ENCODE measurements at regions not wholly inside any gene's neighbourhood (a gene's known extent, or its start where the extent isn't known, plus 50 kb on each side); places are given as distances from the start of the nearest gene placed in this dataset.

GRCh38 chr2:125867908-125868307, 788.0 kb upstream of the GYPC start:
- H3K4me1 ChIP-seq (ENCODE audit: control insufficient read depth in 3 of 3, insufficient read depth in 3 of 3, low read length in 3 of 3): no peaks in the 10 kb centered on the region
- H3K4me3 ChIP-seq (ENCODE audit: low read length in 3 of 3): no peak overlapping the region
- H3K27me3 ChIP-seq (ENCODE audit: control insufficient read depth in 3 of 3, insufficient read depth in 3 of 3, low read length in 3 of 3): no peaks in the 10 kb centered on the region
- peaks cover 0 to 3% (median 0%) of the 10 kb centered on the region in 3 donors for H3K9me3 ChIP-seq (ENCODE audit: control insufficient read depth in 3 of 3, low read length in 3 of 3)
- no peak overlapping the region for H3K9ac ChIP-seq (ENCODE audit: low read depth in 1 of 3, low read length in 3 of 3)
- no peaks in the 10 kb centered on the region for H3K36me3 ChIP-seq (ENCODE audit: control insufficient read depth in 3 of 3, insufficient read depth in 3 of 3, low read length in 3 of 3)
- no peak overlapping the region for H3K27ac ChIP-seq (ENCODE audit: low read depth, low read length)

- Histone ChIP-seq H3K4me3 (ENCODE audit: low read length in 3 of 3) (no peak overlapping the region), H3K4me1 (ENCODE audit: control insufficient read depth in 3 of 3, insufficient read depth in 3 of 3, low read length in 3 of 3) (no peaks in the 10 kb centered on the region), H3K27ac (ENCODE audit: low read depth, low read length) (no peak overlapping the region), H3K27me3 (ENCODE audit: control insufficient read depth in 3 of 3, insufficient read depth in 3 of 3, low read length in 3 of 3) (no peaks in the 10 kb centered on the region), H3K9me3 (ENCODE audit: control insufficient read depth in 3 of 3, low read length in 3 of 3) (peaks cover 0 to 3% (median 0%) of the 10 kb centered on the region in 3 donors), H3K9ac (ENCODE audit: low read depth in 1 of 3, low read length in 3 of 3) (no peak overlapping the region), H3K36me3 (ENCODE audit: control insufficient read depth in 3 of 3, insufficient read depth in 3 of 3, low read length in 3 of 3) (no peaks in the 10 kb centered on the region)
Measured at GRCh38 chr2:125870264-125870663, 785.7 kb upstream of the GYPC start.

DNA sequence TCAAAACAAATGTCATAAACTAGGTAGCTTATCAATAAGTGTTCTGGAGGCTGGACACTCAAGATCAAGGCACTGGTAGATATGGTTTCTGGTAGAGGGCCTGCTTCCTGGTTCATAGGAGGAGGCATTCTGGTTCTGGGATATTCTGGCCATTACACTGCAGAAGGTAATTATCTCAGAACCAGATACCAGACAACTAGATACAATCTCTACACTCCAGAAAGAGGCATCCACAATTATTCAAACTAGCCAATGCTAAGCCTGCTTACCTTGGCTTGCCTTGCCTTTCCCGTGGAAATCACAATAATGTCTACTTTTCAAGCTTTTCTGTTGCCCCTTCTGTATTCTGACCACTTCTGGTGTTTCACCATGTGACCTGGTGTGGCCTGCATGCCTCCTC, 785.2 kb upstream of the GYPC start:
- Histone ChIP-seq H3K9ac (ENCODE audit: low read depth in 1 of 3, low read length in 3 of 3) (no peak overlapping the region), H3K27me3 (ENCODE audit: control insufficient read depth in 3 of 3, insufficient read depth in 3 of 3, low read length in 3 of 3) (no peaks in the 10 kb centered on the region), H3K9me3 (ENCODE audit: control insufficient read depth in 3 of 3, low read length in 3 of 3) (peaks cover 0 to 3% (median 0%) of the 10 kb centered on the region in 3 donors), H3K27ac (ENCODE audit: low read depth, low read length) (no peak overlapping the region), H3K4me1 (ENCODE audit: control insufficient read depth in 3 of 3, insufficient read depth in 3 of 3, low read length in 3 of 3) (no peaks in the 10 kb centered on the region), H3K4me3 (ENCODE audit: low read length in 3 of 3) (no peak overlapping the region), H3K36me3 (ENCODE audit: control insufficient read depth in 3 of 3, insufficient read depth in 3 of 3, low read length in 3 of 3) (no peaks in the 10 kb centered on the region)

DNA sequence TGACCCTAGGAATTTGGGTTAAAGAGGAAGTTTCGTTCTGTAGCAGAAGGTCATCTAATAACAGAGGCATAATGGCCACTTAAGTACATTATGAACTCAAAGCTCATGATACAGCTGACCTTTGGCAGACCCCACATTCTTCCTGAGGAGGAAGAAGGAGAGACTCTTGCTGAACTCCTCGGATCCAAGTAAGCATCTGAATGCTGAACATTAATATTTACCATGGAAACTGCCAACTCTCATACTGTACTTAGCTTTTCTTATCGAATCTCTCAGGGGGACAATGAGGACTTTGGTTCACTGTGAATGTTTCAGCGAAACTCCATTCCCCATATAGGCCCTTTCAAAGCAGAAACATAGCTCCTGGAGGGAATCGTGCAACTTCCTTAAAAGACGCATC, 781.4 kb upstream of the GYPC start:
- Histone ChIP-seq H3K9me3 (ENCODE audit: control insufficient read depth in 3 of 3, low read length in 3 of 3) (peaks cover 0 to 3% (median 0%) of the 10 kb centered on the region in 3 donors), H3K27me3 (ENCODE audit: control insufficient read depth in 3 of 3, insufficient read depth in 3 of 3, low read length in 3 of 3) (no peaks in the 10 kb centered on the region), H3K4me3 (ENCODE audit: low read length in 3 of 3) (no peak overlapping the region), H3K27ac (ENCODE audit: low read depth, low read length) (no peak overlapping the region), H3K9ac (ENCODE audit: low read depth in 1 of 3, low read length in 3 of 3) (no peak overlapping the region), H3K4me1 (ENCODE audit: control insufficient read depth in 3 of 3, insufficient read depth in 3 of 3, low read length in 3 of 3) (no peaks in the 10 kb centered on the region), H3K36me3 (ENCODE audit: control insufficient read depth in 3 of 3, insufficient read depth in 3 of 3, low read length in 3 of 3) (no peaks in the 10 kb centered on the region)

DNA sequence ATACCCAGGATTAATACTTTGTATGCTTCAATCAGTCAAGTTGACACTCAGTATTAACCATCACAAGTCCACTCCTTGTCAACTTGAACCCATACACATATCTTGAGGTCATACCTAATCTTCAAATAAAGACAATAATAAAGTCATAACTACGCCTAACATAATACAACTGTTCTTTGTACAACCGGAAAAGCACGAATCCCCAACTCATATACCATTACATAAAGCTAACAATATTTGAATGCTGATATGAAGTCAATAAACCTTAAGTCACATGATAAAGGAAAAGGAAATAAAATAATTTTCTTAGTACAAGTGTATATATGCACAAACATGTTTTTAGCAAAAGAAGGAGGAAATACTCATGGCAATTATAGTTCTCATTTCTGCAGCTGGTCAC, 770.6 kb upstream of the GYPC start:
- Histone ChIP-seq H3K36me3 (ENCODE audit: control insufficient read depth in 3 of 3, insufficient read depth in 3 of 3, low read length in 3 of 3) (no peaks in the 10 kb centered on the region), H3K4me1 (ENCODE audit: control insufficient read depth in 3 of 3, insufficient read depth in 3 of 3, low read length in 3 of 3) (no peaks in the 10 kb centered on the region), H3K9ac (ENCODE audit: low read depth in 1 of 3, low read length in 3 of 3) (no peak overlapping the region), H3K4me3 (ENCODE audit: low read length in 3 of 3) (no peak overlapping the region), H3K27ac (ENCODE audit: low read depth, low read length) (no peak overlapping the region), H3K9me3 (ENCODE audit: control insufficient read depth in 3 of 3, low read length in 3 of 3) (peaks cover 3 to 5% (median 3%) of the 10 kb centered on the region in 3 donors), H3K27me3 (ENCODE audit: control insufficient read depth in 3 of 3, insufficient read depth in 3 of 3, low read length in 3 of 3) (no peaks in the 10 kb centered on the region)

DNA sequence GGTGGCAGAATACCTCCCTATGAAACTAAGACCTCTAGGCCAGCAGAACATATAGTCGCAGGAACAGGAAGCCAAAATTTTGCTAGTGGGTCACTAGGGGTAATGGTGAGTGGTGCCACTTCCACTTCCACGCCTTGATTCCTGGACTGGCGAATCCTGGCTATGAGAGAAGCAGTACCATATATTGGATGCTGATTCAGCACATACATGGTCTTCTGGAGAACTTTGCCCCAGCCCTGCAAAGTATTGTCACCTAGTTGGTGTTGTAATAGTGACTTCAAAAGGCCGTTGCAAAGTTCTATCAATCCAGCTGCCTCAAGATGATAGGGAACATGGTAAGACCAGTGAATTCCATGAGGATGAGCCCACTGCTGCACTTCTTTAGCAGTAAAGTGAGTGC, 769.8 kb upstream of the GYPC start:
- no peak overlapping the region for H3K9ac ChIP-seq (ENCODE audit: low read depth in 1 of 3, low read length in 3 of 3)

GRCh38 chr2:125901278-125901677, 754.7 kb upstream of the GYPC start:
- H3K27ac ChIP-seq (ENCODE audit: low read depth, low read length): no peak overlapping the region
- no peaks in the 10 kb centered on the region for H3K4me1 ChIP-seq (ENCODE audit: control insufficient read depth in 3 of 3, insufficient read depth in 3 of 3, low read length in 3 of 3)
- H3K9ac ChIP-seq (ENCODE audit: low read depth in 1 of 3, low read length in 3 of 3): no peak overlapping the region
- no peak overlapping the region for H3K4me3 ChIP-seq (ENCODE audit: low read length in 3 of 3)
- H3K9me3 ChIP-seq (ENCODE audit: control insufficient read depth in 3 of 3, low read length in 3 of 3): peaks cover 0 to 2% (median 0%) of the 10 kb centered on the region in 3 donors
- no peaks in the 10 kb centered on the region for H3K27me3 ChIP-seq (ENCODE audit: control insufficient read depth in 3 of 3, insufficient read depth in 3 of 3, low read length in 3 of 3)
- H3K36me3 ChIP-seq (ENCODE audit: control insufficient read depth in 3 of 3, insufficient read depth in 3 of 3, low read length in 3 of 3): no peaks in the 10 kb centered on the region

More for the DNA sequence above, 769.8 kb upstream of the GYPC start:
- H3K4me1 ChIP-seq (ENCODE audit: control insufficient read depth in 3 of 3, insufficient read depth in 3 of 3, low read length in 3 of 3): no peaks in the 10 kb centered on the region
- H3K9me3 ChIP-seq (ENCODE audit: control insufficient read depth in 3 of 3, low read length in 3 of 3): peaks cover 3 to 5% (median 3%) of the 10 kb centered on the region in 3 donors
- H3K4me3 ChIP-seq (ENCODE audit: low read length in 3 of 3): no peak overlapping the region
- H3K27ac ChIP-seq (ENCODE audit: low read depth, low read length): no peak overlapping the region
- H3K36me3 ChIP-seq (ENCODE audit: control insufficient read depth in 3 of 3, insufficient read depth in 3 of 3, low read length in 3 of 3): no peaks in the 10 kb centered on the region
- H3K27me3 ChIP-seq (ENCODE audit: control insufficient read depth in 3 of 3, insufficient read depth in 3 of 3, low read length in 3 of 3): no peaks in the 10 kb centered on the region

GRCh38 chr2:125925891-125926546, 729.9 kb upstream of the GYPC start:
- Histone ChIP-seq H3K27me3 (ENCODE audit: control insufficient read depth in 3 of 3, insufficient read depth in 3 of 3, low read length in 3 of 3) (no peaks in the 10 kb centered on the region), H3K9ac (ENCODE audit: low read depth in 1 of 3, low read length in 3 of 3) (no peak overlapping the region), H3K36me3 (ENCODE audit: control insufficient read depth in 3 of 3, insufficient read depth in 3 of 3, low read length in 3 of 3) (no peaks in the 10 kb centered on the region), H3K4me3 (ENCODE audit: low read length in 3 of 3) (no peak overlapping the region), H3K27ac (ENCODE audit: low read depth, low read length) (no peak overlapping the region), H3K9me3 (ENCODE audit: control insufficient read depth in 3 of 3, low read length in 3 of 3) (no peaks in the 10 kb centered on the region), H3K4me1 (ENCODE audit: control insufficient read depth in 3 of 3, insufficient read depth in 3 of 3, low read length in 3 of 3) (no peaks in the 10 kb centered on the region)

- Histone ChIP-seq H3K9me3 (ENCODE audit: control insufficient read depth in 3 of 3, low read length in 3 of 3) (no peaks in the 10 kb centered on the region), H3K4me3 (ENCODE audit: low read length in 3 of 3) (no peak overlapping the region), H3K4me1 (ENCODE audit: control insufficient read depth in 3 of 3, insufficient read depth in 3 of 3, low read length in 3 of 3) (no peaks in the 10 kb centered on the region), H3K27me3 (ENCODE audit: control insufficient read depth in 3 of 3, insufficient read depth in 3 of 3, low read length in 3 of 3) (no peaks in the 10 kb centered on the region), H3K9ac (ENCODE audit: low read depth in 1 of 3, low read length in 3 of 3) (no peak overlapping the region), H3K36me3 (ENCODE audit: control insufficient read depth in 3 of 3, insufficient read depth in 3 of 3, low read length in 3 of 3) (no peaks in the 10 kb centered on the region), H3K27ac (ENCODE audit: low read depth, low read length) (no peak overlapping the region)
Measured at GRCh38 chr2:125935559-125935958, 720.4 kb upstream of the GYPC start.

DNA sequence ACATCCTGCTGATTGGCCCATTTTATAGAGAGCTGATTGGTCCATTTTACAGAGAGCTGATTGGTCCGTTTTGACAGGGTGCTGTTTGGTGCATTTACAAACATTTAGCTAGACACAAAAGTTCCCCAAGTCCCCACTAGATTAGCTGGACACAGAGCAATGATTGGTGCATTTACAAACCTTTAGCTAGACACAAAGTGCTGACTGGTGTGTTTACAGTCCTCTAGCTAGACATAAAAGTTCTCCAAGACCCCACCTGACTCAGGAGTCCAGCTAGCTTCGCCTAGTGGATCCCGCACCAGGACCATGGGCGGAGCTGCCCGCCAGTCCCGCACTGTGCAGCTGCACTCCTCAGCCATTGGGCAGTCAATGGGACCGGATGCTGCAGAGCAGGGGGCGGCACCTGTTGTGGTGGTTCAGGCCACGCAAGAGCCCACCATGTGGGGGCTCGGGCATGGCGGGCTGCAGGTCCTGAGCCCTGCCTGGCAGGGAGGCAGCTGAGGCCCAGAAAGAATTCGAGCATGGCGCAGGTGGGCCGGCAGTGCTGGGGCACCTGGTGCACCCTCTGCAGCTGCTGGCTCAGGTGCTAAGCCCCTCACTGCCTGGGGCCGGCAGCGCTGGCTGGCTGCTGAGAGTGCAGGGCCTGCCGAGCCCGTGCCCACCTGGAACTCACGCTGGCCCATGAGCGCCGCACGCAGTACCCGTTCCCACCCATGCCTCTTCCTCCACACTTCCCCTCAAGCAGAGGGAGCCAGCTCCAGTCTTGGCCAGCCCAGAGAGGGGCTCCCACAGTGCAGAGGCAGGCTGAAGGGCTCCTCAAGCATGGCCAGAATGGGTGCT, 713.2 kb upstream of the GYPC start:
- Histone ChIP-seq H3K9me3 (ENCODE audit: control insufficient read depth in 3 of 3, low read length in 3 of 3) (peaks cover 0 to 5% (median 3%) of the 10 kb centered on the region in 3 donors), H3K36me3 (ENCODE audit: control insufficient read depth in 3 of 3, insufficient read depth in 3 of 3, low read length in 3 of 3) (no peaks in the 10 kb centered on the region)

More for the DNA sequence above, 713.2 kb upstream of the GYPC start:
- no peak overlapping the region for H3K4me3 ChIP-seq (ENCODE audit: low read length in 3 of 3)
- H3K27me3 ChIP-seq (ENCODE audit: control insufficient read depth in 3 of 3, insufficient read depth in 3 of 3, low read length in 3 of 3): no peaks in the 10 kb centered on the region
- H3K27ac ChIP-seq (ENCODE audit: low read depth, low read length): no peak overlapping the region
- no peaks in the 10 kb centered on the region for H3K4me1 ChIP-seq (ENCODE audit: control insufficient read depth in 3 of 3, insufficient read depth in 3 of 3, low read length in 3 of 3)
- no peak overlapping the region for H3K9ac ChIP-seq (ENCODE audit: low read depth in 1 of 3, low read length in 3 of 3)
